ENCODE measurements at regions not wholly inside any gene's neighbourhood (a gene's known extent, or its start where the extent isn't known, plus 50 kb on each side); places are given as distances from the start of the nearest gene placed in this dataset.

GRCh38 chr14:75341620-75342019, 63.0 kb downstream of the FOS start:
- H3K4me3 ChIP-seq (ENCODE audit: low read depth, low read length) = no peak overlapping the region
- TF ChIP-seq CTCF (IDR thresholded peaks at IDR 0.05; ENCODE audit: low read depth, low read length) = no peak

- no peak overlapping the region for H3K4me3 ChIP-seq (ENCODE audit: low read depth, low read length)
- no peak for TF ChIP-seq CTCF (IDR thresholded peaks at IDR 0.05; ENCODE audit: low read depth, low read length)
These were observed 64.4 kb downstream of the FOS start for GRCh38 chr14:75342762-75343599.

- no peak for TF ChIP-seq CTCF (IDR thresholded peaks at IDR 0.05; ENCODE audit: low read depth, low read length)
- H3K4me3 ChIP-seq (ENCODE audit: low read depth, low read length) = no peak overlapping the region
These were observed 65.3 kb downstream of the FOS start for GRCh38 chr14:75343911-75344310.

- TF ChIP-seq CTCF (IDR thresholded peaks at IDR 0.05; ENCODE audit: low read depth, low read length) = no peak
- no peak overlapping the region for H3K4me3 ChIP-seq (ENCODE audit: low read depth, low read length)
These were observed 65.8 kb downstream of the FOS start for GRCh38 chr14:75344411-75344810.

GRCh38 chr14:75350505-75351060, 72.0 kb downstream of the FOS start:
- no peak for TF ChIP-seq CTCF (IDR thresholded peaks at IDR 0.05; ENCODE audit: low read depth, low read length)
- no peak overlapping the region for H3K4me3 ChIP-seq (ENCODE audit: low read depth, low read length)

- no peak overlapping the region for H3K4me3 ChIP-seq (ENCODE audit: low read depth, low read length)
- TF ChIP-seq CTCF (IDR thresholded peaks at IDR 0.05; ENCODE audit: low read depth, low read length) = no peak
These were observed 68.7 kb upstream of the JDP2 start for GRCh38 chr14:75359098-75359497.

GRCh38 chr14:75361041-75361440, 66.8 kb upstream of the JDP2 start:
- no peak for TF ChIP-seq CTCF (IDR thresholded peaks at IDR 0.05; ENCODE audit: low read depth, low read length)

More at GRCh38 chr14:75361041-75361440, 66.8 kb upstream of the JDP2 start:
- H3K4me3 ChIP-seq (ENCODE audit: low read depth, low read length) = no peak overlapping the region

All from WI38 (cell line).